ENCODE measurements at regions not wholly inside any gene's neighbourhood (a gene's known extent, or its start where the extent isn't known, plus 50 kb on each side); places are given as distances from the start of the nearest gene placed in this dataset.

DNA sequence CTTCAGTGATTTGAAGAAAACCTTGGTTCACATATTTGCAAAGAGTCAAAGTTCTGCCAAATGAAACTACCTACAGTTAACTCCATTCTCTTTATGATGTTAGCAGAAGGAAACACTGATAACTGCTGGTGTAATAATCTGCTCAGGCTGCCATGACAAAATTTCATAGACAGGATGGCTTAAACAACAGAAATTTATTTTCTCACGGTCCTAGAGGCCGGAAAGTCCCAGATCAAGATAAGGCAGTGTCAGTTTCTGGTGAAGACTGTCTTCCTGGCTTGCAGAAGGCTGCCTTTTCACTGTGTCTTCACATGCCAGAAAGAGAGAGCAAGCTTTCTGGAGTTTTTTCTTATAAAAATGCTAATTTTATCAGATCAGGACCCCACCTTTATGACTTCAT is 102.4 kb upstream of the PARP8 start:
- no peak for TF ChIP-seq POLR2A (IDR thresholded peaks at IDR 0.05)
- TF ChIP-seq, protein P1, sequence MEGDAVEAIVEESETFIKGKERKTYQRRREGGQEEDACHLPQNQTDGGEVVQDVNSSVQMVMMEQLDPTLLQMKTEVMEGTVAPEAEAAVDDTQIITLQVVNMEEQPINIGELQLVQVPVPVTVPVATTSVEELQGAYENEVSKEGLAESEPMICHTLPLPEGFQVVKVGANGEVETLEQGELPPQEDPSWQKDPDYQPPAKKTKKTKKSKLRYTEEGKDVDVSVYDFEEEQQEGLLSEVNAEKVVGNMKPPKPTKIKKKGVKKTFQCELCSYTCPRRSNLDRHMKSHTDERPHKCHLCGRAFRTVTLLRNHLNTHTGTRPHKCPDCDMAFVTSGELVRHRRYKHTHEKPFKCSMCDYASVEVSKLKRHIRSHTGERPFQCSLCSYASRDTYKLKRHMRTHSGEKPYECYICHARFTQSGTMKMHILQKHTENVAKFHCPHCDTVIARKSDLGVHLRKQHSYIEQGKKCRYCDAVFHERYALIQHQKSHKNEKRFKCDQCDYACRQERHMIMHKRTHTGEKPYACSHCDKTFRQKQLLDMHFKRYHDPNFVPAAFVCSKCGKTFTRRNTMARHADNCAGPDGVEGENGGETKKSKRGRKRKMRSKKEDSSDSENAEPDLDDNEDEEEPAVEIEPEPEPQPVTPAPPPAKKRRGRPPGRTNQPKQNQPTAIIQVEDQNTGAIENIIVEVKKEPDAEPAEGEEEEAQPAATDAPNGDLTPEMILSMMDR (IDR thresholded peaks at IDR 0.05): no peak

All from heart left ventricle (tissue), 13 donors.